Central memory CD4-positive, alpha-beta T cell (primary cell): ENCODE measurements at regions not wholly inside any gene's neighbourhood (a gene's known extent, or its start where the extent isn't known, plus 50 kb on each side); places are given as distances from the start of the nearest gene placed in this dataset.

Experiments
- DNase-seq: peaks from one replicate; pipeline ENCODE4 v3.0.0; 2022

- no peak for DNase-seq
These were observed 656.2 kb downstream of the RAB28 start for GRCh38 chr4:12827966-12828365.

- DNase-seq: no peak
These were observed 692.6 kb downstream of the RAB28 start for GRCh38 chr4:12791536-12791935.

- no peak for DNase-seq
These were observed 696.9 kb downstream of the RAB28 start for GRCh38 chr4:12787261-12787660.

GRCh38 chr4:12778706-12779105 lies 705.4 kb downstream of the RAB28 start:
- DNase-seq: no peak

GRCh38 chr4:12778191-12778590 lies 705.9 kb downstream of the RAB28 start:
- no peak for DNase-seq

- no peak for DNase-seq
These were observed 713.8 kb downstream of the RAB28 start for GRCh38 chr4:12770351-12770750.

GRCh38 chr4:12761694-12762093 lies 722.4 kb downstream of the RAB28 start:
- DNase-seq: no peak

GRCh38 chr4:12747154-12747553 lies 737.0 kb downstream of the RAB28 start:
- no peak for DNase-seq

- DNase-seq: no peak
These were observed 737.9 kb downstream of the RAB28 start for GRCh38 chr4:12746221-12746620.

GRCh38 chr4:12734586-12734985 lies 749.6 kb downstream of the RAB28 start:
- no peak for DNase-seq

- no peak for DNase-seq
These were observed 754.8 kb downstream of the RAB28 start for GRCh38 chr4:12729384-12729783.

GRCh38 chr4:12724510-12724909 lies 759.6 kb downstream of the RAB28 start:
- no peak for DNase-seq

GRCh38 chr4:12723849-12724447 lies 760.2 kb downstream of the RAB28 start:
- no peak for DNase-seq

GRCh38 chr4:12716896-12717295 lies 767.2 kb downstream of the RAB28 start:
- DNase-seq: no peak

- no peak for DNase-seq
These were observed 771.3 kb downstream of the RAB28 start for GRCh38 chr4:12712648-12713339.

- DNase-seq: no peak
These were observed 776.6 kb downstream of the RAB28 start for GRCh38 chr4:12707381-12708175.

- no peak for DNase-seq
These were observed 781.1 kb downstream of the RAB28 start for GRCh38 chr4:12703036-12703435.

- DNase-seq: no peak
These were observed 782.8 kb downstream of the RAB28 start for GRCh38 chr4:12701384-12701783.

GRCh38 chr4:12697970-12698369 lies 786.2 kb downstream of the RAB28 start:
- no peak for DNase-seq

GRCh38 chr4:12692815-12693214 lies 791.3 kb downstream of the RAB28 start:
- DNase-seq: no peak

GRCh38 chr4:12691168-12691567 lies 793.0 kb downstream of the RAB28 start:
- DNase-seq: no peak

GRCh38 chr4:12689457-12689856 lies 794.7 kb downstream of the RAB28 start:
- no peak for DNase-seq

GRCh38 chr4:12679217-12679616 lies 804.9 kb downstream of the RAB28 start:
- DNase-seq: no peak

GRCh38 chr4:12674184-12674583 lies 810.0 kb downstream of the RAB28 start:
- DNase-seq: no peak
